BE2C (cell line): ENCODE measurements at regions not wholly inside any gene's neighbourhood (a gene's known extent, or its start where the extent isn't known, plus 50 kb on each side); places are given as distances from the start of the nearest gene placed in this dataset.
A peak's percentile ranks its signal among the peaks of the same experiment; 100 is the strongest.

ENCODE experiments used
- DNase-seq: peaks from one replicate; pipeline ENCODE4 v3.0.0-alpha.2; 2020
- H3K27me3 ChIP-seq: fragments of 250-450 bp; sonication (Bioruptor Pico); 2 replicates; pipeline ENCODE4 v1.5.1; 2020; ENCODE audit warnings: mild to moderate bottlenecking
- H3K36me3 ChIP-seq: fragments of 250-450 bp; sonication (Bioruptor Pico); 2 replicates; pipeline ENCODE4 v1.5.1; 2020; ENCODE audit warnings: mild to moderate bottlenecking
- H3K4me1 ChIP-seq: fragments of 250-450 bp; sonication (Bioruptor Pico); 2 replicates; pipeline ENCODE4 v1.5.1; 2020
- H3K4me3 ChIP-seq: 2 replicates; pipeline ENCODE4 v1.5.1; 2011; ENCODE audit warnings: low read depth, low read length
- H3K9me3 ChIP-seq: fragments of 250-450 bp; sonication (Bioruptor Pico); 2 replicates; pipeline ENCODE4 v1.5.1; 2020
- TF ChIP-seq, protein P1 (sequence below): IDR thresholded peaks from 2 replicates; pipeline ENCODE4 v1.5.1; 2012; ENCODE audit warnings: mild to moderate bottlenecking, low read depth, low read length

DNA sequence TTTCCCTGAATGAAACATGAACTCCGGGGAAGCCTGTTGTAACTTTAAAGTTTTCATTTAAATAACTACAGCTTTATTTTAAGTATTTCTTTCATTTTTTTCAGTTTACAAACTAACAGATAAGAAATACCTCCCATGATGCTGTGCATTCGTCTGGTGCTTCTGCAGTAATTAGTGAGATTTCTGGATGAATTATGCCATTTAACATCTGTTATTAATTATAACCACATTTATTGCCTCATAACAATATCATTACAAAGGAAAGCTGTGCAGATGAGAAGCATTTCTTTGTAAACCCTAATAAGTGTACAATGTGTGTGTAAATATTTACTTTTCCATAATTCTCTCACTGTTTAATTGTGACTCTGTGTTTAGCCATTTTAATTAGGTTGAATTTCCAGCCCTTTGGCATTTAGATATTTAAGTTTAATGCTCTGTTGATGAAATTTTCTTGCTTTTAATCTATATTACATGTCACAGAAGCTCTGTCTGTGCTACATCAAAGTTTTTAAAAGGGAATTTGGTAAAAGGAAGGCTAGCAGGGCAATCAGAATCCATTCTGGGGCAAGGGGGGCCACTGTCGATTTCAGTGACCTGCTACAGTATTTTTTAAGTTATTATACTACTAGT lies 418.0 kb downstream of the SPATA31D1 start:
- DNase-seq: peak; percentile 20
- Histone ChIP-seq H3K27me3 (no peaks in the 10 kb centered on the region), H3K9me3 (no peaks in the 10 kb centered on the region), H3K4me3 (no peak overlapping the region), H3K4me1 (peaks cover 27% of the 10 kb centered on the region), H3K36me3 (no peaks in the 10 kb centered on the region)
- TF ChIP-seq, protein P1, sequence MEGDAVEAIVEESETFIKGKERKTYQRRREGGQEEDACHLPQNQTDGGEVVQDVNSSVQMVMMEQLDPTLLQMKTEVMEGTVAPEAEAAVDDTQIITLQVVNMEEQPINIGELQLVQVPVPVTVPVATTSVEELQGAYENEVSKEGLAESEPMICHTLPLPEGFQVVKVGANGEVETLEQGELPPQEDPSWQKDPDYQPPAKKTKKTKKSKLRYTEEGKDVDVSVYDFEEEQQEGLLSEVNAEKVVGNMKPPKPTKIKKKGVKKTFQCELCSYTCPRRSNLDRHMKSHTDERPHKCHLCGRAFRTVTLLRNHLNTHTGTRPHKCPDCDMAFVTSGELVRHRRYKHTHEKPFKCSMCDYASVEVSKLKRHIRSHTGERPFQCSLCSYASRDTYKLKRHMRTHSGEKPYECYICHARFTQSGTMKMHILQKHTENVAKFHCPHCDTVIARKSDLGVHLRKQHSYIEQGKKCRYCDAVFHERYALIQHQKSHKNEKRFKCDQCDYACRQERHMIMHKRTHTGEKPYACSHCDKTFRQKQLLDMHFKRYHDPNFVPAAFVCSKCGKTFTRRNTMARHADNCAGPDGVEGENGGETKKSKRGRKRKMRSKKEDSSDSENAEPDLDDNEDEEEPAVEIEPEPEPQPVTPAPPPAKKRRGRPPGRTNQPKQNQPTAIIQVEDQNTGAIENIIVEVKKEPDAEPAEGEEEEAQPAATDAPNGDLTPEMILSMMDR: no peak

DNA sequence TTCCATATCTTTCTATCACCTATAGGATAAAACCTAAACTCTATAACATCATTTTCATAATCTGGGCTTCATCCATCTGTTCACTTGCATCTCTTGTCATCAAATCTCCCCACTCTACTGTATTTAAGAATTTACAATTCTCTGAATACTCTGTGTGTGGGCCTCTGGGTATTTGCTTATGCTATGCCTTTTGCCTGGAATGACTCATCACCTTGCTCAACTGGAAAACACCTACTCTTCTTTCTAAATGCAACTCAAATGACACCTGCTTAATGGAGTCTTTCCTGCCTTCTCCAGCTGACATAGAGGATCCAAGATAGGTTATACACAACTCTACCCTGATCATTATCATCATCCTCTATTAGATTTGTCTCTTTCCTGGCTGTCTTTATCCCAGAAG lies 421.7 kb downstream of the SPATA31D1 start:
- Histone ChIP-seq H3K27me3 (no peaks in the 10 kb centered on the region), H3K4me1 (peaks cover 21% of the 10 kb centered on the region), H3K9me3 (no peaks in the 10 kb centered on the region), H3K4me3 (no peak overlapping the region), H3K36me3 (no peaks in the 10 kb centered on the region)
- TF ChIP-seq, protein P1: no peak
- DNase-seq: no peak

DNA sequence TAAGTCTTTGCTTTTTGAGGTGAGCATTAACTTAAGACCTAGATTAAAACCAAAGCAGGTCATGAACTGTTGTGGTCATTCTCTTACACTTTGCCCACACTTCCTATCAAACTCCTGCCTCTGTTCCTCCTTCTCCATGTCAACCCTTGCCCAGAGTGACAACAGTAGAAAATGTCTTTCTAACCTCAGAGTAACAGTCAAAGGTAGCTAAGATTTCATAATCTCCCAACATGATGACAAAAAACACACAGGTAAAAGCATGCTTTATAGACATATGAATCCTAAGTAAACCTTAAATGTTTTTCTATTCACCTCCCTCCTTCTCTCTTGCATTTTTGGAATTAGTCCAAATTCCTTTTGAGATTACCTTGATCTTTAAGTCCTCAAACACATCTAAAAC lies 422.3 kb downstream of the SPATA31D1 start:
- TF ChIP-seq, protein P1: no peak
- peaks cover 15% of the 10 kb centered on the region for H3K4me1 ChIP-seq
- H3K36me3 ChIP-seq: no peaks in the 10 kb centered on the region
- H3K4me3 ChIP-seq: no peak overlapping the region
- H3K9me3 ChIP-seq: no peaks in the 10 kb centered on the region
- no peak for DNase-seq
- no peaks in the 10 kb centered on the region for H3K27me3 ChIP-seq

DNA sequence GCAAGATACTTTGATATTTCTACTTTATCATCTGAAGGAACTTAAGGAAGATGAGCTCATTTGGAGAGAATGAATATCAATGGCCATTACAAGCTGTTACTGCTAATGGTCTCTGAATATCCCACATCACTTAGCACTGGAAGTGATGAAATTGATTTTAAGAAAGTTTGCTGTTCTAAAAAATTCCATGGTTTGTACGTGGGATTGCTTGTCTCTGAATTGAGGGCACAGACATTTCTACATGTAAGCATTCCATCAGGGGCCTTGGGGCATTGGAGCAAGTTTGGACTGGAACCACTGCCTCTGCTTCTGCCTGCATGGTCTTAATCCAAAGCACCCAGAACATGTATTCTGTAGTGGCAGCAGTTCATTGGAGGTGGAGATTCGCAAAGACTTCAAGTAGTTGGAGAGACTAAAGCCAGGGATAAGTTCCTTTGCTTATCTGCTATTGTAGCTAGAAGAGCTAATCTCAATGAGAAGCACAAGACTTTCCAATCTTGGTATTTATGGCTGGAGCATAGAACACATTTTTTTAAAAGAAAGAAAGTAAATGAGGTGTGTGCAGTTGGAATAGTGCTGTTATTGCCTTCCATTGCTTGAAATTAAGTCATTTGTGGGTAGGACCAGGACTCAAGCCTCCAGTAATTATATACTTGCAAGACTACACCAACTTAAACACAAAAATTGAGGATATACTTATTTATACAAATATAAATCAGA lies 424.2 kb downstream of the SPATA31D1 start:
- no peak overlapping the region for H3K4me3 ChIP-seq
- H3K36me3 ChIP-seq: no peaks in the 10 kb centered on the region
- no peaks in the 10 kb centered on the region for H3K9me3 ChIP-seq
- no peaks in the 10 kb centered on the region for H3K4me1 ChIP-seq
- TF ChIP-seq, protein P1: no peak
- DNase-seq: no peak
- no peaks in the 10 kb centered on the region for H3K27me3 ChIP-seq

DNA sequence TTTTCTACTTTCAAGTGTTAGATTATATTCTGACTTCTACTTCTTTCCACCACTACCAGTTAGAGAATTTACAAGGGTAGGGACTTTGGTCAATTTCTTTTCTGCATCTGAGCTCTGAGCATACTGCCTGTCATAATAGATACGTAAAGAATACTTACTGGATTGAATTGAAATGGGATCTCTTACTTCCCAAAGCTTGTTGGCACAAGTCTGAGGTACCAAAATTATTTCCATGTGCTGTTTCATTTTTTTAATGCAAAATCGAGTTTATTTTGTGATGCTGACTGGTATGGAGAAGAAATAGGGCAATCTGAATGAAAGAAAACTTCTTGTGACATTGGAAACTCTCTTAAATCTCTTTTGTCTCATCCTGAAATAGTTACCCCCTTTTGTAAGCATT lies 428.9 kb downstream of the SPATA31D1 start:
- Histone ChIP-seq H3K4me3 (no peak overlapping the region), H3K4me1 (no peaks in the 10 kb centered on the region), H3K36me3 (no peaks in the 10 kb centered on the region), H3K9me3 (no peaks in the 10 kb centered on the region), H3K27me3 (no peaks in the 10 kb centered on the region)
- TF ChIP-seq, protein P1: no peak
- no peak for DNase-seq

DNA sequence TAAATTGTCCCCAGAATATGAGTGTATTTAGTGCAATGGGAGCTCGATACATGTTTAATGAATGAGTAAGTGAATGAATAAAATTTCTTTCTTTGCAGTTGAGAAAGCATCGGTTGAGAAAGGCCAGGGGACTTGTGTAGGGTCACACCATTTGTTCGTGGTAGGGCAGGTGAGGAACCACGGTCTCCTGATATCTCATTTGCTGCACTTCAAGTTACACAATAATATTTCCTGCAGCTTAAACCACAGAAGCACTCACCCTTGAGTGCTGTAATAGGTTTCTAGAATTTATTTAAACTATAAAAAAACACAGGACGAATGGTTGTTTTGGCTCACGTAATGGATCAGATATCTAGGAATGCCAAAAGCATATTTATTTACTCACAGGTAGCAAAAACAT lies 429.8 kb downstream of the SPATA31D1 start:
- TF ChIP-seq, protein P1: no peak
- Histone ChIP-seq H3K4me3 (no peak overlapping the region), H3K36me3 (no peaks in the 10 kb centered on the region), H3K4me1 (no peaks in the 10 kb centered on the region), H3K9me3 (no peaks in the 10 kb centered on the region), H3K27me3 (no peaks in the 10 kb centered on the region)
- no peak for DNase-seq
